ENCODE measurements at regions not wholly inside any gene's neighbourhood (a gene's known extent, or its start where the extent isn't known, plus 50 kb on each side); places are given as distances from the start of the nearest gene placed in this dataset.
"Not testable (repeated sequence)": the region's sequence is repeated elsewhere in the genome, so short reads cannot be mapped to it uniquely, and the experiment has no call there.

GRCh38 chr10:45093945-45094344 is 93.2 kb downstream of the ZNF22 start:
- no peak overlapping the region for H3K27ac ChIP-seq
- TF ChIP-seq CTCF (conservative IDR thresholded peaks at IDR 0.05) (no peak), ZFX (IDR thresholded peaks at IDR 0.05) (no peak)

DNA sequence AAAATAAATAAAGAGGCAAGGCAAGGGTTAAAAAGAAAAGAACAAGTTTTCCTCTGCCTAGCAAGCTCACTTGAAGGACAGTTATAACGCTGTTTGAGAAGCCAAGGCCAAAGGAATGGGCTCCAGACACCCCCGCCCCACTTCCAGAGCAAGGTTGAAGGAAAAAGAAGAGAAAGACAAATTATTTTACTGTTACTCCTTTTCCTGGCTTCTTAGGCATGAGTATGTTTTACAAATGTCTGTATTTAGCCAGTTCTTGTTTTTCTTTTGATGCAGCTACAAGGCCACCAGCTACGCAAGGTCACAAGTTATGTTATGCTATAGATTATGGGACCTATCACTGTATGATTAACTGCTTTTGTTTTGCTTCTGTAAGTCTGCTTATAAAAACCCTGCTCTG is 94.6 kb downstream of the ZNF22 start:
- no peak overlapping the region for H3K27ac ChIP-seq
- no peak for TF ChIP-seq CTCF (conservative IDR thresholded peaks at IDR 0.05)
- no peak for TF ChIP-seq ZFX (IDR thresholded peaks at IDR 0.05)

DNA sequence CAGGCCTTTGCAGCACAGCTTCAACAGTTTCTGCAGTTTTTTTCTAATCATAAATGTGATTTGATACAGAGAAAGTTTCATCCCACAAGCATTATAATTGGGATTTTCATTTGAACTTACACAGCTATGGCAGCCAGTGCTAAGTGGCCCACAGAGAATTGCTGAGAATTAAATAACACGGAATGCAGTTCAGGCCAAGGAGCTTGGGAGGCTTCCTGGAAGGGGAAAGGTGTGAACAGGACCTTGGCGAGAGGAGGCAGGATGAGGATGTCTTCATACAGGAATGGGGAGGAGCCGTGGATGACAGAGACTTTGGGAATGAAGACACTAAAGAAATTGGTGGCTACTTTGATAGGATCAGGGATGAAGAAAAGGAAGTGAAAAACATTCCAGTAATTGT is 95.3 kb downstream of the ZNF22 start:
- no peak overlapping the region for H3K27ac ChIP-seq
- TF ChIP-seq ZFX (IDR thresholded peaks at IDR 0.05) (no peak), CTCF (conservative IDR thresholded peaks at IDR 0.05) (no peak)

GRCh38 chr10:45100429-45100828 is 99.7 kb downstream of the ZNF22 start:
- H3K27ac ChIP-seq: no peak overlapping the region
- TF ChIP-seq CTCF (conservative IDR thresholded peaks at IDR 0.05): no peak
- TF ChIP-seq ZFX (IDR thresholded peaks at IDR 0.05): no peak

GRCh38 chr10:45104674-45105073 is 104.0 kb downstream of the ZNF22 start:
- no peak for TF ChIP-seq CTCF (conservative IDR thresholded peaks at IDR 0.05)
- TF ChIP-seq ZFX (IDR thresholded peaks at IDR 0.05): no peak
- no peak overlapping the region for H3K27ac ChIP-seq

- not testable (repeated sequence) for H3K27ac ChIP-seq
These were observed 104.6 kb downstream of the ZNF22 start for GRCh38 chr10:45105309-45105708.

- no peak overlapping the region for H3K27ac ChIP-seq
- TF ChIP-seq ZFX (IDR thresholded peaks at IDR 0.05) (no peak), CTCF (conservative IDR thresholded peaks at IDR 0.05) (no peak)
These were observed 105.6 kb downstream of the ZNF22 start for GRCh38 chr10:45106236-45106856.

GRCh38 chr10:45111509-45111908 is 110.8 kb downstream of the ZNF22 start:
- TF ChIP-seq CTCF (conservative IDR thresholded peaks at IDR 0.05) (no peak), ZFX (IDR thresholded peaks at IDR 0.05) (no peak)
- H3K27ac ChIP-seq: no peak overlapping the region

DNA sequence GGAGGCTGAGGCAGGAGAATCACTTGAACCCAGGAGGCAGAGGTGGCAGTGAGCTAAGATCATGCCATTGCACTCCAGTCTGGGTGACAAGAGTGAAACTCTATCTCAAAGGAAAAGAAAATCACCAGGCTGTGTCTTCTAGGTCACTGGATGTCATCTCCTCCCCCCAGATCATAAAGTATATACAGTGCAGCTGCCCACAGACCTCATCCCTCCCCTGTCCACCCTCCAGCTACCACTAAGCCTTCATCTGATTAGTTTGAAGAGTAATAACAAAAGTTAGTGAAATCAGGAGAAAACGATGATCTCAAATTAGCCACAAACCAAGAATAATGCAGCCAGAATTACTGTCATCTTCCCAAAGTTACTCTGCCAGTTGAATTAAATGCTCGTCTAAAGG is 117.2 kb downstream of the ZNF22 start:
- H3K27ac ChIP-seq: not testable (repeated sequence)

Measured in C4-2B (cell line).